SK-N-SH treated with all-trans-retinoic acid at 6 μM for 48 hours (cell line): ENCODE measurements at regions not wholly inside any gene's neighbourhood (a gene's known extent, or its start where the extent isn't known, plus 50 kb on each side); places are given as distances from the start of the nearest gene placed in this dataset.

Experiments used
- ATAC-seq: fragments of 200-7000 bp; cut with Tn5 transposase; 3 replicates; pipeline ENCODE4 v1.9.1; 2020; ENCODE audit warnings: mild to moderate bottlenecking, moderate library complexity
- ARNTL ChIP-seq: fragments of 450-650 bp; formaldehyde crosslinking; IDR thresholded peaks from 2 replicates; pipeline ENCODE4 v1.5.0; 2020; ENCODE audit warnings: low read depth, mild to moderate bottlenecking, moderate library complexity, borderline replicate concordance
- BACH2 ChIP-seq: fragments of 250-450 bp; sonication (Bioruptor Pico); IDR thresholded peaks from 2 replicates; pipeline ENCODE4 v1.9.0; 2021; ENCODE audit warnings: mild to moderate bottlenecking, borderline replicate concordance
- CSDC2 ChIP-seq: fragments of 250-450 bp; sonication (Bioruptor Pico); IDR thresholded peaks from 2 replicates; pipeline ENCODE4 v1.5.0; 2020; ENCODE audit warnings: mild to moderate bottlenecking, moderate library complexity
- CSRNP3 ChIP-seq: fragments of 250-450 bp; sonication (Bioruptor Pico); IDR thresholded peaks from 2 replicates; pipeline ENCODE4 v1.5.1; 2021; ENCODE audit warnings: mild to moderate bottlenecking, moderate library complexity
- ESRRG ChIP-seq: fragments of 250-450 bp; sonication (Bioruptor Pico); IDR thresholded peaks from 2 replicates; pipeline ENCODE4 v1.6.1; 2021; ENCODE audit warnings: mild to moderate bottlenecking
- GLIS3 ChIP-seq: fragments of 250-450 bp; sonication (Bioruptor Pico); IDR thresholded peaks from 2 replicates; pipeline ENCODE4 v1.5.0; 2020; ENCODE audit warnings: mild to moderate bottlenecking, moderate library complexity
- ISL1 ChIP-seq: fragments of 250-450 bp; sonication (Bioruptor Pico); IDR thresholded peaks from 2 replicates; pipeline ENCODE4 v2.1.2; 2022; ENCODE audit warnings: mild to moderate bottlenecking, moderate library complexity
- OSR1 ChIP-seq: fragments of 250-450 bp; sonication (Bioruptor Pico); IDR thresholded peaks from 2 replicates; pipeline ENCODE4 v1.8.0; 2022; ENCODE audit warnings: moderate library complexity, mild to moderate bottlenecking, inconsistent platforms
- PATZ1 ChIP-seq: fragments of 250-450 bp; sonication (Bioruptor Pico); IDR thresholded peaks from 2 replicates; pipeline ENCODE4 v1.8.0; 2020; ENCODE audit warnings: mild to moderate bottlenecking, moderate library complexity, borderline replicate concordance
- POU6F1 ChIP-seq: fragments of 250-450 bp; sonication (Bioruptor Pico); IDR thresholded peaks from 2 replicates; pipeline ENCODE4 v1.8.0; 2021; ENCODE audit warnings: low read depth, mild to moderate bottlenecking, moderate library complexity, borderline replicate concordance
- PPARA ChIP-seq: fragments of 250-450 bp; sonication (Bioruptor Pico); IDR thresholded peaks from 2 replicates; pipeline ENCODE4 v1.5.0; 2020; ENCODE audit warnings: mild to moderate bottlenecking, borderline replicate concordance
- RARB ChIP-seq: fragments of 250-450 bp; sonication (Bioruptor Pico); IDR thresholded peaks from 2 replicates; pipeline ENCODE4 v1.8.0; 2021; ENCODE audit warnings: mild to moderate bottlenecking, moderate library complexity
- TCF4 ChIP-seq: fragments of 250-450 bp; sonication (Bioruptor Pico); IDR thresholded peaks from 2 replicates; pipeline ENCODE4 v1.8.0; 2021; ENCODE audit warnings: mild to moderate bottlenecking, moderate library complexity, borderline replicate concordance
- TOX ChIP-seq: fragments of 250-450 bp; sonication (Bioruptor Pico); IDR thresholded peaks from 2 replicates; pipeline ENCODE4 v1.8.0; 2021; ENCODE audit warnings: mild to moderate bottlenecking, moderate library complexity, borderline replicate concordance
- ZC3H10 ChIP-seq: fragments of 250-450 bp; sonication (Bioruptor Pico); IDR thresholded peaks from 2 replicates; pipeline ENCODE4 v1.5.1; 2021; ENCODE audit warnings: mild to moderate bottlenecking, moderate library complexity
- ZFP3 ChIP-seq: fragments of 250-450 bp; sonication (Bioruptor Pico); IDR thresholded peaks from 2 replicates; pipeline ENCODE4 v1.5.0; 2020; ENCODE audit warnings: mild to moderate bottlenecking, moderate library complexity
- ZFP30 ChIP-seq: fragments of 450-650 bp; formaldehyde crosslinking; IDR thresholded peaks from 2 replicates; pipeline ENCODE4 v1.5.0; 2022; ENCODE audit warnings: mild to moderate bottlenecking, moderate library complexity
- ZNF565 ChIP-seq: fragments of 450-650 bp; formaldehyde crosslinking; conservative IDR thresholded peaks from 2 replicates; pipeline ENCODE4 v1.5.0; 2020; ENCODE audit warnings: low read depth, mild to moderate bottlenecking, moderate library complexity
- ZNF70 ChIP-seq: fragments of 450-650 bp; formaldehyde crosslinking; IDR thresholded peaks from 2 replicates; pipeline ENCODE4 v1.5.0; 2020; ENCODE audit warnings: mild to moderate bottlenecking, moderate library complexity
- ZNF8 ChIP-seq: fragments of 450-650 bp; formaldehyde crosslinking; IDR thresholded peaks from 2 replicates; pipeline ENCODE4 v1.5.0; 2020; ENCODE audit warnings: mild to moderate bottlenecking, moderate library complexity

GRCh38 chr1:81712425-81712824 is 88.3 kb upstream of the ADGRL2 start:
- TF ChIP-seq POU6F1 (CRISPR knock-in tag) (no peak), ZC3H10 (CRISPR knock-in tag) (no peak), CSDC2 (no peak), ZFP3 (no peak), PPARA (CRISPR knock-in tag) (no peak), ZNF565 (CRISPR knock-in tag) (no peak), CSRNP3 (CRISPR knock-in tag) (no peak), ZNF70 (CRISPR knock-in tag) (no peak), RARB (no peak), ISL1 (no peak), TOX (CRISPR knock-in tag) (no peak)
- TF ChIP-seq, all 23 proteins: peak for 0
- no peak for ATAC-seq

GRCh38 chr1:81710857-81711256 is 89.9 kb upstream of the ADGRL2 start:
- no peak for ATAC-seq

GRCh38 chr1:81708250-81708649 is 92.5 kb upstream of the ADGRL2 start:
- no peak for ATAC-seq
- TF ChIP-seq PATZ1 (CRISPR knock-in tag) (no peak), BACH2 (CRISPR knock-in tag) (no peak), ZFP30 (CRISPR knock-in tag) (no peak), ESRRG (no peak), CSDC2 (no peak), GLIS3 (CRISPR knock-in tag) (no peak), TCF4 (CRISPR knock-in tag) (no peak), ZNF8 (CRISPR knock-in tag) (no peak), OSR1 (CRISPR knock-in tag) (no peak)

More at GRCh38 chr1:81710857-81711256, 89.9 kb upstream of the ADGRL2 start:
- no peak for TF ChIP-seq ZNF8 (CRISPR knock-in tag)
- no peak for TF ChIP-seq ZNF565 (CRISPR knock-in tag)
- no peak for TF ChIP-seq BACH2 (CRISPR knock-in tag)
- no peak for TF ChIP-seq ARNTL (CRISPR knock-in tag)
- TF ChIP-seq CSRNP3 (CRISPR knock-in tag): no peak
- no peak for TF ChIP-seq ZFP3
- TF ChIP-seq PATZ1 (CRISPR knock-in tag): no peak
- no peak for TF ChIP-seq RARB
- TF ChIP-seq, all 23 proteins: peak for 0
